ENCODE measurements at regions not wholly inside any gene's neighbourhood (a gene's known extent, or its start where the extent isn't known, plus 50 kb on each side); places are given as distances from the start of the nearest gene placed in this dataset.

GRCh38 chr5:103498800-103499551 is 63.6 kb downstream of the NUDT12 start:
- TF ChIP-seq POLR2A (IDR thresholded peaks at IDR 0.05; ENCODE audit: low read length) (no peak), GATA1 (IDR thresholded peaks at IDR 0.05; ENCODE audit: low read depth, low read length) (no peak)
- DNase-seq, result no peak

GRCh38 chr5:103498211-103498610 is 64.4 kb downstream of the NUDT12 start:
- DNase-seq, result no peak
- TF ChIP-seq GATA1 (IDR thresholded peaks at IDR 0.05; ENCODE audit: low read depth, low read length) (no peak), POLR2A (IDR thresholded peaks at IDR 0.05; ENCODE audit: low read length) (no peak)

DNA sequence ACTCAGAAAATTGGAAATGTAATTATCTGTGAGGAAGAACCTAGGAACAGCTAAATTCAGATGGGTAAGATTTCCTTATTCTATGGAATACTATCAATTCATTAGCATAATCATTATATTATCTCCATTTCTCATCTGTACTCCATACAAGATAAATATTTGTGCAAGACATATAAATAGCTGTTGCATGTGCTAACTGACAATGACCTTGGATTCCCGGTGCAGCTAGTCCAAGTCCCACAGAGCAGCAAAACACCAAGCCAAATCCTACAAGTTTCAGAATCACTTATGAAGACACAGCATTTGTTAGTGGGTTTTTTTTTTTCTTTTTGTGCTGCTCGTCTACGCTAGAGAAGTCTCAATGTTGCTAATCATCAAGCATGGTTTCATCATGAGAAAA is 64.8 kb downstream of the NUDT12 start:
- TF ChIP-seq GATA1 (IDR thresholded peaks at IDR 0.05; ENCODE audit: low read depth, low read length), result no peak
- no peak for TF ChIP-seq POLR2A (IDR thresholded peaks at IDR 0.05; ENCODE audit: low read length)
- no peak for DNase-seq

GRCh38 chr5:103490030-103490739 is 72.4 kb downstream of the NUDT12 start:
- DNase-seq, result no peak
- no peak for TF ChIP-seq POLR2A (IDR thresholded peaks at IDR 0.05; ENCODE audit: low read length)
- no peak for TF ChIP-seq GATA1 (IDR thresholded peaks at IDR 0.05; ENCODE audit: low read depth, low read length)

- TF ChIP-seq POLR2A (IDR thresholded peaks at IDR 0.05; ENCODE audit: low read length) (no peak), GATA1 (IDR thresholded peaks at IDR 0.05; ENCODE audit: low read depth, low read length) (no peak)
- DNase-seq, result no peak
These were observed 73.3 kb downstream of the NUDT12 start for GRCh38 chr5:103489307-103489706.

GRCh38 chr5:103487822-103488493 is 74.6 kb downstream of the NUDT12 start:
- DNase-seq, result no peak
- TF ChIP-seq POLR2A (IDR thresholded peaks at IDR 0.05; ENCODE audit: low read length) (no peak), GATA1 (IDR thresholded peaks at IDR 0.05; ENCODE audit: low read depth, low read length) (no peak)

GRCh38 chr5:103487218-103487617 is 75.4 kb downstream of the NUDT12 start:
- no peak for DNase-seq
- TF ChIP-seq GATA1 (IDR thresholded peaks at IDR 0.05; ENCODE audit: low read depth, low read length) (no peak), POLR2A (IDR thresholded peaks at IDR 0.05; ENCODE audit: low read length) (no peak)

DNA sequence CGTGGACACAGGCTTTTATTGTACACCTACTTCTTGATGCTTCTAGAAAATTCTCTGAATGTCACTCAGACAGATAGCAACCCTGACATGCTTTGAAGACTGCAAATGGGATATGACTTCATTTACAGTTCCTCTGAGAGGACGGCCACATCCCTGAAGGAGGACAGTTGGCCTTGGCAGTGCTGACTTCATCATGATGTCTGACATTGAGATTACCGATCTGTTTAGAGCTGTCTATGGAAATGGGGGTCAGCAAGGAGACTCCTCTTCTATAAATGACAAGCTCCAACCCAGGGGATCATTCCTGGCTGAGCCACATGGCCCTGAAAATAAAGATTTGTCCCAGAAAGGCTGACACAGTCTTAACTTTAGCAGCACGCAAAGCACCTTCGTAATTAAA is 75.8 kb downstream of the NUDT12 start:
- no peak for TF ChIP-seq GATA1 (IDR thresholded peaks at IDR 0.05; ENCODE audit: low read depth, low read length)
- DNase-seq, result no peak

DNA sequence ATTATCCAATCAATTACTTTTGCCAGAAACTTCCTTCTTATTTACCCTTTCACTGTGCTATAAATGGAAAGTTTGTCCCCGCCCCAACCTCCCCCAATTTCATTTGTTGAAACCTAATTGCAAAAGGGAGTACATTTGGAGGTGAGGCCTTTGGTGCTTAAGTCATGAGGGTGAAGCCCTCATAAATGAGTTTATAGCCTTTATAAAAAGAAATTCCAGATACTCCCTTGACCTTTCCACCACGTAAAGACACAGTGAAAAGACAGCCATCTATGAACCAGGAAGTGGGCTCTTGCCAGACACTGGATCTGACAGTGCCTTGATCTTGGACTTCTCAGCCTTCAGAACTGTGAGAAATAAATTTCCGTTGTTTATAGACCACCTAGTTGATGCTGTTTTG is 82.3 kb downstream of the NUDT12 start:
- TF ChIP-seq GATA1 (IDR thresholded peaks at IDR 0.05; ENCODE audit: low read depth, low read length), result no peak
- no peak for TF ChIP-seq POLR2A (IDR thresholded peaks at IDR 0.05; ENCODE audit: low read length)
- DNase-seq, result no peak

GRCh38 chr5:103477678-103478077 is 84.9 kb downstream of the NUDT12 start:
- no peak for DNase-seq
- no peak for TF ChIP-seq POLR2A (IDR thresholded peaks at IDR 0.05; ENCODE audit: low read length)
- TF ChIP-seq GATA1 (IDR thresholded peaks at IDR 0.05; ENCODE audit: low read depth, low read length), result no peak

- TF ChIP-seq POLR2A (IDR thresholded peaks at IDR 0.05; ENCODE audit: low read length) (no peak), GATA1 (IDR thresholded peaks at IDR 0.05; ENCODE audit: low read depth, low read length) (no peak)
- DNase-seq, result no peak
These were observed 85.8 kb downstream of the NUDT12 start for GRCh38 chr5:103476811-103477210.

DNA sequence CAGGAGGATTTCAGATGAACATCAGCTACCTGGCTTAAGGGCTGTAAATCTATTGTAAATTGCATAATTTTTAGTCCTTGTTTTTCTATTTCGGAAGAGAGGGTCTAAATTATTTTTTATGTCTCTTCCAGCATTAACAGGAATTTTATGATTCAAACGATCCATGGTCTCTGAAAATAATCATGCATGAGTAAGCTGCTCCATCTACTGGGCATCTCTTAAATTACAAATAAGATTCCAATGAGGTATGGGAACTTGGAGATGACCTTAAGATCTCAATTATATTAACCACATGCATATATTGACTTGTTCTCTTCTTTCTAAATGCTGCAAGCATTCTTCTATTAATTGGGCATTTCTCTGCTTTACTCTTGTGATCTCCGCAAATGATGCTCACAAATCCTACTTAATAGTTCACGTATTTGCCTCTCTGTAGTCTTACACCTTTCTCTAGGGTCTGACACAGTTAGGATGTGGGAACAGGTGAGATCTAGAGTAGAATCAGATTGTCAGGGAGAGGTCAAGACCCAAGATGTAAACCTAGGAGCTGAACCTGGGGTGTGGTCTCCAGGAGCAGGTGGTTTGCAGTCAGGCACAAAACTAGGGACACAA is 86.9 kb downstream of the NUDT12 start:
- peak; percentile 34 to 62 for DNase-seq

GRCh38 chr5:103474677-103475076 is 87.9 kb downstream of the NUDT12 start:
- no peak for TF ChIP-seq GATA1 (IDR thresholded peaks at IDR 0.05; ENCODE audit: low read depth, low read length)
- no peak for TF ChIP-seq POLR2A (IDR thresholded peaks at IDR 0.05; ENCODE audit: low read length)
- no peak for DNase-seq

More for the DNA sequence above, 86.9 kb downstream of the NUDT12 start:
- TF ChIP-seq POLR2A (IDR thresholded peaks at IDR 0.05; ENCODE audit: low read length) (no peak), GATA1 (IDR thresholded peaks at IDR 0.05; ENCODE audit: low read depth, low read length) (no peak)

DNA sequence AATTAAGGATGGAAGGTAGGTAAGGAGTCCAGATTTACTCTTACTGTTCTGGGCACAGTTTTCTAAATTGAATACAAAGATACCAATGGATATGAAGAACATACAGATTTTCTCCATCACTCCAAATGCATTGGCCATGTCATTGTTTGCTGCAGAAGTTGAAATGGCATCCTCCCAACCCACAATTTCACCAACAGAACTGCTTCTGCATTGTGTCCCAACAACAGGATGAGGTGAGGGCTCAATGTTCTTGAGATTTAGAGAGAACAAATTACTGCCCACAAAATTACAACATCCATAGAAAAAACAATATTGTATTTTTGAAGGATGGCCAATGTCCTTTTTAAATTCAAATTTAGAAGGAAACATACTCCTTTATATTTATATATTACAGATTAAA is 88.9 kb downstream of the NUDT12 start:
- DNase-seq, result no peak
- no peak for TF ChIP-seq GATA1 (IDR thresholded peaks at IDR 0.05; ENCODE audit: low read depth, low read length)
- TF ChIP-seq POLR2A (IDR thresholded peaks at IDR 0.05; ENCODE audit: low read length), result no peak
